H1 (cell line): ENCODE measurements at regions not wholly inside any gene's neighbourhood (a gene's known extent, or its start where the extent isn't known, plus 50 kb on each side); places are given as distances from the start of the nearest gene placed in this dataset.

Experiments
- ASH2L ChIP-seq: fragments of 200-600, 300-600 bp; sonication (generic); IDR thresholded peaks from one replicate; pipeline ENCODE4 v1.7.1; 2017; ENCODE audit warnings: low read length
- CBX5 ChIP-seq: fragments of 300-800, 300-1000 bp; sonication (generic); IDR thresholded peaks from 2 replicates; pipeline ENCODE4 v1.7.1; 2016; ENCODE audit warnings: antibody characterized with exemption, low read length, low read depth
- EZH2 ChIP-seq: fragments of 200-600 bp; sonication (generic); IDR thresholded peaks from 2 replicates; pipeline ENCODE4 v1.7.1; 2012; ENCODE audit warnings: low read depth, mild to moderate bottlenecking, moderate library complexity, low read length, inconsistent platforms; ENCODE audit not compliant: severe bottlenecking
- GABPA ChIP-seq: IDR thresholded peaks from 2 replicates; pipeline ENCODE4 v1.6.1; 2011; ENCODE audit warnings: mild to moderate bottlenecking, low read length, moderate library complexity, borderline replicate concordance; ENCODE audit not compliant: insufficient read depth
- HDAC6 ChIP-seq: IDR thresholded peaks from one replicate; pipeline ENCODE4 v1.7.1; 2012; ENCODE audit warnings: low read depth, mild to moderate bottlenecking, inconsistent platforms, low read length, moderate library complexity
- JUND ChIP-seq: IDR thresholded peaks from 2 replicates; pipeline ENCODE4 v1.6.1; 2011; ENCODE audit warnings: mild to moderate bottlenecking, improper control_type of control experiment, low read length
- KDM5A ChIP-seq: fragments of 200-600 bp; IDR thresholded peaks from 2 replicates; pipeline ENCODE4 v1.7.1; 2012; ENCODE audit warnings: mild to moderate bottlenecking, low read length, inconsistent platforms, mixed read lengths
- POLR2AphosphoS5 ChIP-seq: IDR thresholded peaks from 2 replicates; pipeline ENCODE4 v1.6.1; 2011; ENCODE audit warnings: low read depth, low read length
- TBP ChIP-seq: IDR thresholded peaks from 2 replicates; pipeline ENCODE4 v1.6.1; 2011; ENCODE audit warnings: low read depth, low read length, improper control_type of control experiment
- TEAD4 ChIP-seq: IDR thresholded peaks from 2 replicates; pipeline ENCODE4 v1.6.1; 2012; ENCODE audit warnings: low read depth, low read length, inconsistent platforms, mixed read lengths
- YY1 ChIP-seq: IDR thresholded peaks from 2 replicates; pipeline ENCODE4 v1.6.1; 2011; ENCODE audit warnings: low read depth, mild to moderate bottlenecking, low read length
- ZNF274 ChIP-seq: IDR thresholded peaks from 2 replicates; pipeline ENCODE4 v1.7.0; 2012; ENCODE audit warnings: low read length, borderline replicate concordance; ENCODE audit errors: extremely low read depth
- TF ChIP-seq, protein P1 (sequence below): IDR thresholded peaks from 2 replicates; pipeline ENCODE4 v1.6.1; 2011; ENCODE audit warnings: low read depth, mild to moderate bottlenecking, low read length; ENCODE audit not compliant: insufficient read depth
- TF ChIP-seq, protein P2 (sequence below), 3 experiments: IDR thresholded peaks; 1 replicate in 2 of 3; 2 replicates in 1 of 3; pipeline versions ENCODE4 v1.5.1 to v1.6.1; 2011; ENCODE audit warnings: low read length in 3 of 3, mild to moderate bottlenecking in 3 of 3, inconsistent platforms in 2 of 3, low read depth in 1 of 3, moderate library complexity in 1 of 3; ENCODE audit not compliant: insufficient read depth in 1 of 3; ENCODE audit errors: control extremely low read depth in 1 of 3

DNA sequence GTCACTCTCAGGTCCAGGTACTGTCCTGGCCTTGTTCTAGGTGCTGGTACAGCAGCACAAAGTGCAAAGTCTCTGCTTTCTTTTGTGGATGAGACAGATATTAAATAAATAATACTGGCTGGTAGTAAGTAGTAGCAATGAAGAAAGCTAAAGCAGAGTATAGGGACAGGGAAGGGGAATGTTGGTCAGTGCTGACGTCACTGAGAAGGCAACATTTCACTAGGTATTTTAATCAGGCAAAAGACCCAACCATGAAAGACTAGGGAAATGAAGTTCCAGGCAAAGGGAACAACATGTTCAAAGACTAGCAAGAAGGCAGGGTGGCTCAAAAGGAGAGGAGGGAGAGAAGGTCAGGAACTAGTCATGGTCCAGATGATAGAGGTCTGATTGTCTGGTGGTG is 388.2 kb downstream of the YTHDC2 start:
- TF ChIP-seq CBX5 (no peak), GABPA (no peak), HDAC6 (no peak), TBP (no peak), ZNF274 (no peak), YY1 (no peak), EZH2 (no peak), TEAD4 (no peak), POLR2AphosphoS5 (no peak), KDM5A (no peak), JUND (no peak), ASH2L (no peak)
- TF ChIP-seq, protein P1, sequence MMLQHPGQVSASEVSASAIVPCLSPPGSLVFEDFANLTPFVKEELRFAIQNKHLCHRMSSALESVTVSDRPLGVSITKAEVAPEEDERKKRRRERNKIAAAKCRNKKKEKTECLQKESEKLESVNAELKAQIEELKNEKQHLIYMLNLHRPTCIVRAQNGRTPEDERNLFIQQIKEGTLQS = no peak
- TF ChIP-seq, protein P2, sequence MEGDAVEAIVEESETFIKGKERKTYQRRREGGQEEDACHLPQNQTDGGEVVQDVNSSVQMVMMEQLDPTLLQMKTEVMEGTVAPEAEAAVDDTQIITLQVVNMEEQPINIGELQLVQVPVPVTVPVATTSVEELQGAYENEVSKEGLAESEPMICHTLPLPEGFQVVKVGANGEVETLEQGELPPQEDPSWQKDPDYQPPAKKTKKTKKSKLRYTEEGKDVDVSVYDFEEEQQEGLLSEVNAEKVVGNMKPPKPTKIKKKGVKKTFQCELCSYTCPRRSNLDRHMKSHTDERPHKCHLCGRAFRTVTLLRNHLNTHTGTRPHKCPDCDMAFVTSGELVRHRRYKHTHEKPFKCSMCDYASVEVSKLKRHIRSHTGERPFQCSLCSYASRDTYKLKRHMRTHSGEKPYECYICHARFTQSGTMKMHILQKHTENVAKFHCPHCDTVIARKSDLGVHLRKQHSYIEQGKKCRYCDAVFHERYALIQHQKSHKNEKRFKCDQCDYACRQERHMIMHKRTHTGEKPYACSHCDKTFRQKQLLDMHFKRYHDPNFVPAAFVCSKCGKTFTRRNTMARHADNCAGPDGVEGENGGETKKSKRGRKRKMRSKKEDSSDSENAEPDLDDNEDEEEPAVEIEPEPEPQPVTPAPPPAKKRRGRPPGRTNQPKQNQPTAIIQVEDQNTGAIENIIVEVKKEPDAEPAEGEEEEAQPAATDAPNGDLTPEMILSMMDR (IDR thresholded peaks at IDR 0.05; ENCODE audit: control extremely low read depth in 1 of 3, insufficient read depth in 1 of 3, low read depth in 1 of 3, low read length in 3 of 3) = no peak
